ENCODE measurements at regions not wholly inside any gene's neighbourhood (a gene's known extent, or its start where the extent isn't known, plus 50 kb on each side); places are given as distances from the start of the nearest gene placed in this dataset.

DNA sequence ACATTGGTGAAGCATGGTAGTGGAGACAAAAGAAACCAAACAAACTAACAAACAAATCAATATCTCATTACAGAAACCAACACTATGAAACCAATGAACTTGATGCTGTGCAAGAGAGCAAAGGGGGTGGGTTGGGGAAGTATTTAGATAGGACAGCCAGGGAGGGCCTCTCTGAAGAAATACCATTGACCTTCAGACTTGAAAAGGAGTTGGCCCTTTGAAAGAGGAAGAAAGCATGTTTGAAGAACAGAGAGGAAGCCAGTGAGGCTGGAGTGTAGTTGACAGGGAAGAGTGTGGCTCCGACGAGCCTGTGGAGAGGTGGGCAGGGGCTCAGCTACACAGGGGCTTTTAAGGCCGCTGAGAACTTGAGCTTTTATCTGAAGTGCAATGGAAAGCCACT lies 151.0 kb upstream of the GATA6 start:
- no peak for TF ChIP-seq POLR2A (IDR thresholded peaks at IDR 0.05)
- TF ChIP-seq CTCF (IDR thresholded peaks at IDR 0.05) = no peak
- TF ChIP-seq EP300 (IDR thresholded peaks at IDR 0.05) = no peak
